Esophagus muscularis mucosa (tissue), 3 donors: ENCODE measurements at regions not wholly inside any gene's neighbourhood (a gene's known extent, or its start where the extent isn't known, plus 50 kb on each side); places are given as distances from the start of the nearest gene placed in this dataset.

ENCODE experiments used
- CTCF ChIP-seq, 3 experiments: fragments of 200-600 bp in 2 of 3; fragments of 450-650 bp in 1 of 3; sonication (generic) in 2 of 3; IDR thresholded peaks; one replicate each; pipeline ENCODE4 v1.5.1; 2017 to 2019; ENCODE audit warnings: antibody characterized with exemption in 3 of 3, mild to moderate bottlenecking in 2 of 3, moderate library complexity in 1 of 3
- POLR2A ChIP-seq: fragments of 450-650 bp; IDR thresholded peaks from one replicate; pipeline ENCODE4 v1.6.1; 2017; ENCODE audit warnings: antibody characterized with exemption, moderate library complexity, mild to moderate bottlenecking, low read depth

GRCh38 chr3:78221796-78222195, 1181.9 kb downstream of the ROBO2 start:
- TF ChIP-seq CTCF (IDR thresholded peaks at IDR 0.05) (no peak), POLR2A (no peak)
